H9 (cell line): ENCODE measurements at regions not wholly inside any gene's neighbourhood (a gene's known extent, or its start where the extent isn't known, plus 50 kb on each side); places are given as distances from the start of the nearest gene placed in this dataset.

Source experiments
- DNase-seq: peaks from one replicate; pipeline ENCODE4 v3.0.0-alpha.2; 2017
- H2AFZ ChIP-seq: one replicate; pipeline ENCODE4 v1.6.1; 2013; ENCODE audit warnings: mild to moderate bottlenecking, low read length, control low read depth, moderate library complexity
- H2AK5ac ChIP-seq: 2 replicates; pipeline ENCODE4 v1.6.1; 2013; ENCODE audit warnings: low read length, control low read depth, mixed read lengths; ENCODE audit not compliant: insufficient read length
- H2BK120ac ChIP-seq: one replicate; pipeline ENCODE4 v1.6.1; 2013; ENCODE audit warnings: low read depth, mild to moderate bottlenecking, low read length, control low read depth, inconsistent platforms; ENCODE audit not compliant: poor library complexity, severe bottlenecking
- H2BK12ac ChIP-seq: 2 replicates; pipeline ENCODE4 v1.6.1; 2013; ENCODE audit warnings: low read length, control low read depth, mixed read lengths, low read depth; ENCODE audit not compliant: insufficient read length
- H2BK15ac ChIP-seq: 2 replicates; pipeline ENCODE4 v1.6.1; 2013; ENCODE audit warnings: low read depth, low read length, control low read depth
- H2BK20ac ChIP-seq: one replicate; pipeline ENCODE4 v1.6.1; 2013; ENCODE audit warnings: low read depth, mild to moderate bottlenecking, low read length, control low read depth, inconsistent platforms; ENCODE audit not compliant: poor library complexity, severe bottlenecking
- H2BK5ac ChIP-seq: 2 replicates; pipeline ENCODE4 v1.6.1; 2013; ENCODE audit warnings: low read length, control low read depth, mixed read lengths; ENCODE audit not compliant: insufficient read length
- H3K14ac ChIP-seq: 2 replicates; pipeline ENCODE4 v1.6.1; 2013; ENCODE audit warnings: low read length, control low read depth; ENCODE audit not compliant: insufficient read depth
- H3K18ac ChIP-seq: 2 replicates; pipeline ENCODE4 v1.6.1; 2013; ENCODE audit warnings: low read depth, mild to moderate bottlenecking, mixed read lengths, low read length, control low read depth; ENCODE audit not compliant: insufficient read length
- H3K23ac ChIP-seq: 2 replicates; pipeline ENCODE4 v1.6.1; 2013; ENCODE audit warnings: low read length, control low read depth, mixed read lengths, low read depth; ENCODE audit not compliant: insufficient read length
- H3K23me2 ChIP-seq: 2 replicates; pipeline ENCODE4 v1.6.1; 2013; ENCODE audit warnings: low read depth, mild to moderate bottlenecking, mixed read lengths, low read length, control low read depth; ENCODE audit not compliant: insufficient read length, poor library complexity, severe bottlenecking
- H3K27ac ChIP-seq: 2 replicates; pipeline ENCODE4 v1.5.1; 2013; ENCODE audit warnings: low read length, control low read depth, mixed read lengths, low read depth; ENCODE audit not compliant: insufficient read length
- H3K27me3 ChIP-seq: 2 replicates; pipeline ENCODE4 v1.6.1; 2013; ENCODE audit warnings: low read length, control low read depth, inconsistent platforms; ENCODE audit not compliant: insufficient read depth
- H3K4ac ChIP-seq: 2 replicates; pipeline ENCODE4 v1.6.1; 2013; ENCODE audit warnings: low read depth, mild to moderate bottlenecking, control low read depth, inconsistent platforms, low read length, moderate library complexity
- H3K4me1 ChIP-seq: 2 replicates; pipeline ENCODE4 v1.6.1; 2013; ENCODE audit warnings: low read length, control low read depth, inconsistent platforms; ENCODE audit not compliant: insufficient read depth
- H3K4me2 ChIP-seq: 2 replicates; pipeline ENCODE4 v1.6.1; 2013; ENCODE audit warnings: low read length, control low read depth, mixed read lengths; ENCODE audit not compliant: insufficient read length, insufficient read depth
- H3K56ac ChIP-seq: 2 replicates; pipeline ENCODE4 v1.6.1; 2013; ENCODE audit warnings: low read depth, mild to moderate bottlenecking, mixed read lengths, low read length, control low read depth; ENCODE audit not compliant: insufficient read length
- H3K79me1 ChIP-seq: 2 replicates; pipeline ENCODE4 v1.6.1; 2013; ENCODE audit warnings: low read depth, mild to moderate bottlenecking, moderate library complexity, low read length, control low read depth, inconsistent platforms; ENCODE audit not compliant: insufficient read depth, poor library complexity, severe bottlenecking
- H3K79me2 ChIP-seq: 2 replicates; pipeline ENCODE4 v1.6.1; 2013; ENCODE audit warnings: low read length, control low read depth, inconsistent platforms; ENCODE audit not compliant: insufficient read depth
- H3K9ac ChIP-seq: 2 replicates; pipeline ENCODE4 v1.6.1; 2013; ENCODE audit warnings: low read length, control low read depth, mixed read lengths; ENCODE audit not compliant: insufficient read length; ENCODE audit errors: extremely low read depth
- H3K9me3 ChIP-seq: one replicate; pipeline ENCODE4 v1.6.1; 2013; ENCODE audit warnings: low read depth, low read length, inconsistent platforms; ENCODE audit not compliant: control insufficient read depth
- H3T11ph ChIP-seq: one replicate; pipeline ENCODE4 v1.6.1; 2013; ENCODE audit warnings: mild to moderate bottlenecking, low read length, control low read depth, inconsistent platforms
- H4K20me1 ChIP-seq: one replicate; pipeline ENCODE4 v1.6.1; 2013; ENCODE audit not compliant: control insufficient read depth, insufficient read length, insufficient read depth
- H4K5ac ChIP-seq: 2 replicates; pipeline ENCODE4 v1.6.1; 2013; ENCODE audit warnings: low read depth, mild to moderate bottlenecking, mixed read lengths, low read length, control low read depth; ENCODE audit not compliant: insufficient read length
- H4K8ac ChIP-seq: replicated peaks from 2 replicates; pipeline ENCODE4 v1.6.1; 2013; ENCODE audit warnings: low read length, control low read depth, mixed read lengths, low read depth; ENCODE audit not compliant: insufficient read length
- H4K91ac ChIP-seq: 2 replicates; pipeline ENCODE4 v1.6.1; 2013; ENCODE audit warnings: low read depth, mild to moderate bottlenecking, moderate library complexity, mixed read lengths, low read length, control low read depth; ENCODE audit not compliant: insufficient read length
- H3K27ac Mint-ChIP-seq, 3 experiments: 2 replicates in 2 of 3; 3 replicates in 1 of 3; pipeline ENCODE4 v1.8.0; 2020 to 2021; ENCODE audit warnings: mixed read lengths in 3 of 3, mild to moderate bottlenecking in 1 of 3, moderate library complexity in 1 of 3
- H3K27me3 Mint-ChIP-seq: 2 replicates; pipeline ENCODE4 v1.8.0; 2021; ENCODE audit warnings: low read depth, mild to moderate bottlenecking, moderate library complexity, mixed read lengths
- H3K36me3 Mint-ChIP-seq, 3 experiments: 2 replicates in 2 of 3; 3 replicates in 1 of 3; pipeline ENCODE4 v1.8.0; 2020 to 2021; ENCODE audit warnings: low read depth in 3 of 3, mixed read lengths in 3 of 3; ENCODE audit not compliant: insufficient read depth in 1 of 3
- H3K4me1 Mint-ChIP-seq, 2 experiments: 2 replicates each; pipeline ENCODE4 v1.8.0; 2020; ENCODE audit warnings: mixed read lengths in 2 of 2
- H3K4me3 Mint-ChIP-seq, 2 experiments: 2 replicates in 1 of 2; 3 replicates in 1 of 2; pipeline ENCODE4 v1.8.0; 2020 to 2021; ENCODE audit warnings: mild to moderate bottlenecking in 2 of 2, mixed read lengths in 2 of 2, moderate library complexity in 1 of 2
- H3K9me3 Mint-ChIP-seq, 2 experiments: 2 replicates in 1 of 2; 3 replicates in 1 of 2; pipeline ENCODE4 v1.8.0; 2020; ENCODE audit warnings: mild to moderate bottlenecking in 2 of 2, mixed read lengths in 2 of 2, moderate library complexity in 1 of 2
- CTCF ChIP-seq: fragments of 200-600 bp; sonication (generic); conservative IDR thresholded peaks from 3 replicates; pipeline ENCODE4 v1.8.0; 2021; ENCODE audit warnings: antibody characterized with exemption, mild to moderate bottlenecking
- WGBS: extraction: QIAGEN DNeasy Blood & Tissue Kit; methylation state at CpG from one replicate; pipeline ENCODE4 v1.1.7; 2013; ENCODE audit warnings: missing lambda C conversion rate, low lambda C conversion rate, mixed read lengths; ENCODE audit not compliant: insufficient read length; ENCODE audit errors: extremely low coverage; 5-methylcytosine and 5-hydroxymethylcytosine counted together

DNA sequence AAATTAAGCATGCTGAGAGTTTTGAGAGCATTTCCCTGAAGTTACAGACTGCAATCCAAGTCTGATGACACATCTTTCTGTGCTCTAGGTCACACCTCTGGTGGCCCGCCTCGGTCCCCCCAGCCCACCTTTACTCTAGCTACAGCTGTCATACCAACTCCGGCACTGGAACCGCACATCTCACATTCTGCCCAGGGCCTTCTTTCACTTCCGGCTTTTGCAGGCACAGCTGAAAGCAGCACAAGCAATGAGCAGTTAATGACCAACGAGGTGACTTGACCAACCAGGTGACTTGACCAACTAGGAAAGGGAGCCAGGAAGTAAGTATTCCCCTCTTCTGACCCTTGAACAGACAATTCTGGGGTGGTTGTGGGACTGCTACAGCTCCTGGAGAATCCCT is 88.6 kb upstream of the MOCS1 start:
- Histone ChIP-seq H2AFZ (no peak overlapping the region), H3K4me1 (no peaks in the 10 kb centered on the region), H3K56ac (no peak overlapping the region), H3K9me3 (no peaks in the 10 kb centered on the region), H4K5ac (no peak overlapping the region), H3T11ph (no peak overlapping the region), H3K79me2 (no peaks in the 10 kb centered on the region), H3K4me2 (no peak overlapping the region), H2BK120ac (no peak overlapping the region), H2AK5ac (no peak overlapping the region), H3K4ac (no peak overlapping the region), H2BK20ac (no peak overlapping the region), H2BK12ac (no peak overlapping the region), H3K14ac (no peak overlapping the region), H3K27me3 (no peaks in the 10 kb centered on the region), H3K79me1 (no peaks in the 10 kb centered on the region), H4K20me1 (no peaks in the 10 kb centered on the region), H2BK5ac (no peak overlapping the region), H4K91ac (no peak overlapping the region), H3K23me2 (no peaks in the 10 kb centered on the region), H3K23ac (no peak overlapping the region), H2BK15ac (no peak overlapping the region), H3K27ac (no peak overlapping the region), H3K9ac (no peak overlapping the region), H3K18ac (no peak overlapping the region), H4K8ac (no peak overlapping the region)
- no peak for TF ChIP-seq CTCF
- H3K27ac Mint-ChIP-seq = no peak overlapping the region
- H3K36me3 Mint-ChIP-seq = no peaks in the 10 kb centered on the region
- H3K4me1 Mint-ChIP-seq = peaks cover 0 to 3% of the 10 kb centered on the region in 2 experiments; a peak in 2 of 4 replicates
- H3K27me3 Mint-ChIP-seq = peaks cover 7% of the 10 kb centered on the region
- H3K4me3 Mint-ChIP-seq = no peak overlapping the region
- WGBS = no CpG with 5 or more reads among the region's 6 CpGs
- H3K9me3 Mint-ChIP-seq = peaks cover 0 to 3% of the 10 kb centered on the region in 2 experiments; a peak in 3 of 5 replicates
- DNase-seq = no peak
